ENCODE measurements at regions not wholly inside any gene's neighbourhood (a gene's known extent, or its start where the extent isn't known, plus 50 kb on each side); places are given as distances from the start of the nearest gene placed in this dataset.

DNA sequence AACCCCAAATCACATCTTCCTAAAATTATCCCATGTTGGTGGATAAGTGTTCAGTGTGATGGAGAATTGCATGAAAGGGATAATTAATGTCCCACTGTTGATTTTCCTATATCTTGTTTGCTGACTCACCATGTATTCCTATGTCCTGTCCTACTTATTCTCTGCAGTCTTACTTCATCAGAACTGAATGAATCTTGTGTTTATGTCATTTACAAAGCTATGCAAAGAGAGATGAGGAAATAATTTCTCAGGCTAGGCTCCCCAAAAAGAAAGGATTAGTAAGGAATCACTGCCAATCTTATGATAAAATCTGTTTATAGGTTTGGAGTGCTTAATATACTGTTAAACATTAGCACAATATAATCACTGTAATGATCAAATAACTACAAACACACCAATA is 360.8 kb downstream of the CRPPA start:
- no peak for TF ChIP-seq POLR2A (IDR thresholded peaks at IDR 0.05)
- TF ChIP-seq, protein P1, sequence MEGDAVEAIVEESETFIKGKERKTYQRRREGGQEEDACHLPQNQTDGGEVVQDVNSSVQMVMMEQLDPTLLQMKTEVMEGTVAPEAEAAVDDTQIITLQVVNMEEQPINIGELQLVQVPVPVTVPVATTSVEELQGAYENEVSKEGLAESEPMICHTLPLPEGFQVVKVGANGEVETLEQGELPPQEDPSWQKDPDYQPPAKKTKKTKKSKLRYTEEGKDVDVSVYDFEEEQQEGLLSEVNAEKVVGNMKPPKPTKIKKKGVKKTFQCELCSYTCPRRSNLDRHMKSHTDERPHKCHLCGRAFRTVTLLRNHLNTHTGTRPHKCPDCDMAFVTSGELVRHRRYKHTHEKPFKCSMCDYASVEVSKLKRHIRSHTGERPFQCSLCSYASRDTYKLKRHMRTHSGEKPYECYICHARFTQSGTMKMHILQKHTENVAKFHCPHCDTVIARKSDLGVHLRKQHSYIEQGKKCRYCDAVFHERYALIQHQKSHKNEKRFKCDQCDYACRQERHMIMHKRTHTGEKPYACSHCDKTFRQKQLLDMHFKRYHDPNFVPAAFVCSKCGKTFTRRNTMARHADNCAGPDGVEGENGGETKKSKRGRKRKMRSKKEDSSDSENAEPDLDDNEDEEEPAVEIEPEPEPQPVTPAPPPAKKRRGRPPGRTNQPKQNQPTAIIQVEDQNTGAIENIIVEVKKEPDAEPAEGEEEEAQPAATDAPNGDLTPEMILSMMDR (IDR thresholded peaks at IDR 0.05), result no peak
